Muscle of leg (tissue), 3 donors: ENCODE measurements at regions not wholly inside any gene's neighbourhood (a gene's known extent, or its start where the extent isn't known, plus 50 kb on each side); places are given as distances from the start of the nearest gene placed in this dataset.
A peak's percentile ranks its signal among the peaks of the same experiment; 100 is the strongest.
"Not testable (repeated sequence)": the region's sequence is repeated elsewhere in the genome, so short reads cannot be mapped to it uniquely, and the experiment has no call there.

Experiments
- DNase-seq: peaks from one replicate; pipeline ENCODE4 v3.0.0; 2013
- H3K27ac ChIP-seq: one replicate; pipeline ENCODE4 v1.5.1; 2013; ENCODE audit warnings: mild to moderate bottlenecking, low read length, control low read depth
- H3K27me3 ChIP-seq: one replicate; pipeline ENCODE4 v1.6.1; 2013; ENCODE audit warnings: low read length; ENCODE audit not compliant: control insufficient read depth, insufficient read depth
- H3K36me3 ChIP-seq: one replicate; pipeline ENCODE4 v1.6.1; 2013; ENCODE audit warnings: low read length; ENCODE audit not compliant: control insufficient read depth, insufficient read depth
- H3K4me1 ChIP-seq: one replicate; pipeline ENCODE4 v1.6.1; 2013; ENCODE audit warnings: low read length; ENCODE audit not compliant: control insufficient read depth, insufficient read depth
- H3K4me3 ChIP-seq: one replicate; pipeline ENCODE4 v1.5.1; 2013; ENCODE audit warnings: low read length, control low read depth
- H3K9me3 ChIP-seq: replicated peaks from 2 replicates; pipeline ENCODE4 v1.6.1; 2013; ENCODE audit warnings: low read depth, low read length; ENCODE audit not compliant: control insufficient read depth
- WGBS: methylation state at CpG from one replicate; pipeline ENCODE4 v1.1.5; 2013; ENCODE audit warnings: missing lambda C conversion rate; ENCODE audit not compliant: insufficient coverage; 5-methylcytosine and 5-hydroxymethylcytosine counted together

DNA sequence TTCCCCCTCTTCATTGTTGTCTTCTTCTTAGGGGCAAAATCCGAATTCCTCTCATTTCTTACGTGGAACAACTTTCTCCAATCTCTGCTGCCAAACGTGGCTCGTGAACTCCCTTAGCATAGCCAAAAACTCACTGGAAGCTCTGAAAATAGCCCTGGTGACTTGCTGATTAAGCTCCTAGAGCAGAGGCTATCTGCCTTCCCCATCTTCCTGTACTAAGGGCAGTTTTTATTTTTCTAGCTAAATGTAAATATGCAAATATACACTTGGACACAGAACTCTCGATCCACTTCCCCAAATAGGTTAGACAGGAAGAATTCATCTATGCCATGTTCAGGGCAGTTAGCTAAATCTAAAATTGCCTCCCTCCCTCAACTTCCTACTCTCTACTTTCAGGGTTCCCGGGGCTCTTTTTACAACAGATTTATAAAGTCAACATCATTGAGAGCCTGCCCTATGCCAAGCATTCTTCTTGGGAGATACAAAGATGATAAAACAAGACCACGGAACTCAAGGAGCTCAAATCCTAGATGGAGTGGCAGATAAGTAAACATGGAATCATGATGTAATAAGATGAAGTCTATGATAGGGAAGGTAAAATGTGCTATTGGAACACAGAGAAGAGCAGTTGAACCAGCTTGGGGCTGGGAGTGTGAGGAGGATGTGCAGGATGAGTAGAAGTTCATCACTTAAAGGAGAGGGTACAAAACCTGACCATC is 59.4 kb upstream of the FMOD start:
- Histone ChIP-seq H3K4me1 (peaks cover 23% of the 10 kb centered on the region), H3K27me3 (no peaks in the 10 kb centered on the region), H3K36me3 (no peaks in the 10 kb centered on the region), H3K27ac (no peak overlapping the region), H3K4me3 (no peak overlapping the region), H3K9me3 (no peaks in the 10 kb centered on the region)
- WGBS, result 83% methylated on average over 3 of the region's 7 CpGs
- DNase-seq, result peak; percentile 68

- DNase-seq, H3K36me3 ChIP-seq, H3K27me3 ChIP-seq, H3K9me3 ChIP-seq, H3K27ac ChIP-seq, H3K4me3 ChIP-seq: not testable (repeated sequence)
- H3K4me1 ChIP-seq, result peaks cover 13% of the 10 kb centered on the region
- 96% methylated on average over 6 of the region's 9 CpGs for WGBS
Observed at GRCh38 chr1:203411431-203411830, 60.5 kb upstream of the FMOD start.

DNA sequence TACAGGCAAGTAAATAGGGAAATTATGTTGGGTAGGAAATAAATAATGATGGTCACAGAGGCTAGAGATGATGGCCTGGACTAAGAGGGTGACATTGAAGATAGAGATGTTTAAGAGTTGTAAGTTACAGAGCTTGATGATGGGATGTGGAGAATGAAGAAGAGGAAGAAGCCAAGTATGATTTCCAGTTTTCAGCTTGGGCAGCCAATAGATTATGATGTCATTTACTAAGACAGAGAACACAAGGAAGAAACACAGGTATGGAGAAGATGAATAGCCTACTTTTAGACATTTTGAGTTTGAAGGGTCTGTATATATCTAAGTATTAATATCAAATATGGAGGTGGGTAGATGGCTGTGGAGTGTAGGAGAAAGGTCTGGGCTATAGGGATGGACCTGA is 56.0 kb upstream of the PRELP start:
- Histone ChIP-seq H3K4me1 (no peaks in the 10 kb centered on the region), H3K9me3 (no peaks in the 10 kb centered on the region), H3K27me3 (peaks cover 2% of the 10 kb centered on the region), H3K27ac (no peak overlapping the region), H3K4me3 (no peak overlapping the region), H3K36me3 (no peaks in the 10 kb centered on the region)
- no peak for DNase-seq

DNA sequence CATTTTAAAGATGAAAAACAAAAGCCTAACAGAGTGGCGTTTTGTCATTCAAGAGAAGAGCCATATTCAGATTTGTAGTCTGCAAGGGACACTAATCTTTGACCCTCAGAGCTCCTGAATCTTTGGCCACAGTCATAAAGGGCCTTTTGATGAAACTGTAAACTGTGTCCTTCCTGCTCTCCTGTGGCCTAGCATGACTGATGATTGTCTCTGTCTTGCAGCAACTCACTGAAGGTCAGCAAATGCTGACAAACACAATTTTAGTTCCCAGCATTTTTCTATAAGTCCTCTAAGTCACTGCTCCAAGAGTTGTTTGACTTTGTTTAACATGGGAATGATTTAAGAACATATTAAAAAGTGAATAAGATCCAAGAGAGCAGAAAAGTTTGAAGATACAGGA is 55.3 kb upstream of the PRELP start:
- Histone ChIP-seq H3K36me3 (no peaks in the 10 kb centered on the region), H3K27ac (no peak overlapping the region), H3K4me1 (no peaks in the 10 kb centered on the region), H3K4me3 (no peak overlapping the region), H3K27me3 (peaks cover 2% of the 10 kb centered on the region), H3K9me3 (no peaks in the 10 kb centered on the region)
- WGBS, result 77% methylated on average over 1 of the region's 1 CpG
- DNase-seq, result no peak

DNA sequence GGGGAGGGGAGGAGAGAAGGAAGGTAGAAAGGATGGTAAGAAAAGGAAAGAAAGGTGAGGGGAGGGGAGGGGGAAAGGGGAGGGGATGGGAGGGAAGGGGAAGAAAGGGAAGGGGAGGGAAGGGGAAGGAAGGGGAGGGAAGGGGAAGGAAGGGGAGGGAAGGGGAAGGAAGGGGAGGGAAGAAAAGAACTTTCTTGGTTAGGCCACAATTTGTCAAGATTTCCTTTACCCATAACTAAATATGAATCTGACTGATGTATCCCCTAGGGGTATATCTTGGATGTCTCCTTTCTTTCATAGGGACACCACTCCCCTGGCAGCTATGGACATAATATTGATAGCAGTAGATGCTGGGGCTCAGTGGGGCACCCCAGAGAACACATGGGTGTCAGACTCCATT is 54.4 kb upstream of the PRELP start:
- no peak overlapping the region for H3K4me3 ChIP-seq
- H3K4me1 ChIP-seq, result no peaks in the 10 kb centered on the region
- peaks cover 2% of the 10 kb centered on the region for H3K27me3 ChIP-seq
- H3K9me3 ChIP-seq, result no peaks in the 10 kb centered on the region
- H3K36me3 ChIP-seq, result no peaks in the 10 kb centered on the region
- no peak overlapping the region for H3K27ac ChIP-seq
- no peak for DNase-seq

DNA sequence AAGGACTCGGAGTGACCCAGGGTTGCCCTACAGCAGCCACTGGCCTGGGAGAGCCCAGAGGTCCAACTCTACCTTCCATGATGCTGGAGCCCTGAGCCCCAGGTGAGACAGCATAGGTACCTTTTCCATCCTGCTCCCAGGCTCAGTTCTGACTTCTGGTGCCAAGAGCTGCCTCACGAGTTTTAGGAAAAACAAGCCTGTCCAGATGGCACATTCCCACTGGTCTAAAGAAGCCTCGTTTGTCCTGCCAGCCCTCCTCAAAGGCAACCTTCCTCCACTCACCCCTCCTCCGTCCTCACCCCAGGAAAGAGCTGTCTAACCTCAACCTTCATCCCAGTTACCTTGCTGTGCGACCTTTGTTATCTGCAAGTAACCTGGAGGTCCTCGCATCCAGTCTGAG is 53.5 kb upstream of the PRELP start:
- WGBS, result 82% methylated on average over 3 of the region's 6 CpGs
- H3K4me3 ChIP-seq, result no peak overlapping the region

DNA sequence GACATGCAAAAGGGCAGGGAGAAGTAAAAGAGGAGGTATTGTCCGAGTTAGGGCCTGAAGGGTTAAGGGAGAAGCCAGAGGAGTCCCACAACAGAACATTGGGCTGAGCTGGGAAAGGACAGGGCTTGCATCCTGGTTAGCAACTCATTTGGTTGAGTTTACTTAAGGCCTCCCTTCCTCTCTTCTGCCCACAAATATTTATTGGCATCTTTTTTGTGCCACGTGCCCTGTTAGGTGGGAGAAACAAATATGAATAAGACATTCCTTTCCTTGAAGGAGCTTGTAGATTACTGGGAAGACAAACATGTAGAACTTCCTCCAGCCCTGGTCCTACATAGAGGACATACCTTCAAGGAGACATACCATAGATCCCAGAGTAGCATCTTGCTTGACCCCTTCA is 53.0 kb upstream of the PRELP start:
- DNase-seq, result no peak
- H3K27me3 ChIP-seq, result peaks cover 2% of the 10 kb centered on the region
- H3K4me1 ChIP-seq, result no peaks in the 10 kb centered on the region
- 80% methylated on average over 1 of the region's 2 CpGs for WGBS
- no peaks in the 10 kb centered on the region for H3K9me3 ChIP-seq
- no peak overlapping the region for H3K27ac ChIP-seq
- no peaks in the 10 kb centered on the region for H3K36me3 ChIP-seq
- H3K4me3 ChIP-seq, result no peak overlapping the region

More for the DNA sequence above, 53.5 kb upstream of the PRELP start:
- H3K36me3 ChIP-seq, result no peaks in the 10 kb centered on the region
- no peaks in the 10 kb centered on the region for H3K4me1 ChIP-seq
- peaks cover 2% of the 10 kb centered on the region for H3K27me3 ChIP-seq
- H3K27ac ChIP-seq, result no peak overlapping the region
- DNase-seq, result no peak
- H3K9me3 ChIP-seq, result no peaks in the 10 kb centered on the region

DNA sequence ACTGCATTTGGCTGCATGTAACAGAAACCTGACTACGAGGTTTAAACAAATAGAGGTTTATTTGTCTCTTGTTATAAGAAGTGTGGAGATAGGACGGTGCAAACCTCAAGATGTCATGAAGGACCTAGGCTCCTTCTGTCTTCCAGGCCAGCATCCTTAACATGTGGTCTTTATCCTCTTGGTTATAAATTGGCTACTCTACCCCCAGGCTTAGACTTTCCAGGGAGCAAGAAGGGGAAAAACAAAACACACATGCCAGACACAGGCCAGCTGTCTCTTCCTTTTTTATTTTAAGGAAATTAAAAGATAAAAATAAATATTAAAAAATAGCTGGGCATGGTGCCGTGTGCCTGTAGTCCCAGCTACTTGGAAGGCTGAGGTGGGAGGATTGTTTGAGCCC is 51.3 kb upstream of the PRELP start:
- H3K4me3 ChIP-seq, result no peak overlapping the region
- no peaks in the 10 kb centered on the region for H3K36me3 ChIP-seq
- no peaks in the 10 kb centered on the region for H3K9me3 ChIP-seq
- no peaks in the 10 kb centered on the region for H3K4me1 ChIP-seq
- peaks cover 3% of the 10 kb centered on the region for H3K27me3 ChIP-seq
- no peak overlapping the region for H3K27ac ChIP-seq
- 80% methylated on average over 1 of the region's 3 CpGs for WGBS
- DNase-seq, result no peak

DNA sequence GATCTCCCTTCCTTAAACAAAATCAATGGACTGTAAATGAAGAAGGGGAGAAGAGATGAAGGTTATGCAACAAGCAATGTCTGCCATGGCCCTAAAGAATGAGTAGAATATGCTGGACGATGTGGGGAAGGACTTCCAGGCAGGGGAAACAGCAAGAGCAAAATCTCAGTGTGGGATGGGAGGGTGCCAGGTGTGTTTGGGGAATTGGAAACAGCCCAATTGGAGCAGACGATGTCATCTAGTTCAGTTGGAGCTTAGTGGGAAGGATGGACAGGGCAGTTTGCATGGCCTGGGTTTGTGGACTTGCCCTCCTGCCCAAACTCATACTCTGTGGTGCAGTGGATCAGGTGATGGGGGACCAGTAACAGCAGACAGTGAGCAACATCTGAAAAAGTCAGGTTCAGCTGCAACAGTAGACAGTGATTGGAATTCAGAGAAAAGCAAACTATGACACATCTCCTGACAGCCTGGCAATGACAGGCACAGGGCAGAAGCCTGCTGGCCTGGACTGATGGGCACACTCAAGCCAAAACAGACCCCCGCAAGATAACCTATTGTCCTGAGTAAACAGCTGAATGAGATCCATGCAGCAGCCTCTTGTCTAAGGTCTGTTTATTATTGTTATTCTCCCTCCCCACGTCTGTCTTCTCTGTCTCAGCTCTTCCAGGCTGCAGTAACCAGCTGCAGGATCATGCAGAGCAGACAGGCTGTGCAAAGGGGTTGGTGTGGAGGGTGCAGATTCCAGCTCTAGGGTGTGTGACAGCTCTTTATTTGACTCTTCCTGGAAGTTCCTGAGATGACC is 50.5 kb upstream of the PRELP start:
- WGBS, result 17% methylated on average over 2 of the region's 4 CpGs
- Histone ChIP-seq H3K4me1 (no peaks in the 10 kb centered on the region), H3K4me3 (no peak overlapping the region), H3K27ac (no peak overlapping the region), H3K9me3 (no peaks in the 10 kb centered on the region), H3K36me3 (no peaks in the 10 kb centered on the region), H3K27me3 (peaks cover 3% of the 10 kb centered on the region)
- no peak for DNase-seq

DNA sequence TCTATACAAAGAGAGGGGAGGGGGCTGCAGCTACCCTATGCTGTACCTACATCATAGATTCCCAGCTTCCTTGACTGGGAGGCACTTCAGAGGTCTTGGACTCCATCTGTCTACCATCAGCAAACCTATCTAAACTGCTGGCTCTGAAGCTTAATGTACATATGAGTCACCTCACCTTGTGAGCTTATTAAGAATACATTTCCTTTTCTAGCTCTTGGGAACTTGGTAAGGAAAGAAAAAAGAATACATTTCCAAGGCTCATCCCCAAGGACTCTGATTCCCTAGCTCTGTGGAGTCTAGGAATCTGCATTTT is 50.0 kb upstream of the PRELP start:
- H3K9me3 ChIP-seq, result no peaks in the 10 kb centered on the region
- H3K27me3 ChIP-seq, result peaks cover 3% of the 10 kb centered on the region
- H3K36me3 ChIP-seq, result no peaks in the 10 kb centered on the region
- H3K27ac ChIP-seq, result no peak overlapping the region
- no peaks in the 10 kb centered on the region for H3K4me1 ChIP-seq
- DNase-seq, result peak; percentile 31
- no peak overlapping the region for H3K4me3 ChIP-seq
